WERI-Rb-1 (cell line): ENCODE measurements at regions not wholly inside any gene's neighbourhood (a gene's known extent, or its start where the extent isn't known, plus 50 kb on each side); places are given as distances from the start of the nearest gene placed in this dataset.

Experiments
- DNase-seq: peaks from one replicate; pipeline ENCODE4 v3.0.0-alpha.2; 2020
- H3K27ac ChIP-seq: fragments of 250-450 bp; sonication (Bioruptor Pico); 2 replicates; pipeline ENCODE4 v1.5.1; 2020; ENCODE audit warnings: mild to moderate bottlenecking, moderate library complexity
- H3K27me3 ChIP-seq: fragments of 250-450 bp; sonication (Bioruptor Pico); 2 replicates; pipeline ENCODE4 v1.5.1; 2021; ENCODE audit warnings: mild to moderate bottlenecking, low read depth, moderate library complexity; ENCODE audit not compliant: insufficient read depth, severe bottlenecking
- H3K36me3 ChIP-seq: fragments of 250-450 bp; sonication (Bioruptor Pico); 2 replicates; pipeline ENCODE4 v1.5.1; 2020; ENCODE audit warnings: mild to moderate bottlenecking, moderate library complexity
- H3K4me3 ChIP-seq: 2 replicates; pipeline ENCODE4 v1.5.1; 2011; ENCODE audit warnings: low read depth, mild to moderate bottlenecking, control low read depth, low read length
- H3K9me3 ChIP-seq: fragments of 250-450 bp; sonication (Bioruptor Pico); 2 replicates; pipeline ENCODE4 v1.5.1; 2021; ENCODE audit warnings: mild to moderate bottlenecking, moderate library complexity; ENCODE audit not compliant: severe bottlenecking
- CTCF ChIP-seq: IDR thresholded peaks from 2 replicates; pipeline ENCODE4 v1.5.1; 2011; ENCODE audit warnings: low read depth, mild to moderate bottlenecking, control low read depth, inconsistent platforms, low read length

DNA sequence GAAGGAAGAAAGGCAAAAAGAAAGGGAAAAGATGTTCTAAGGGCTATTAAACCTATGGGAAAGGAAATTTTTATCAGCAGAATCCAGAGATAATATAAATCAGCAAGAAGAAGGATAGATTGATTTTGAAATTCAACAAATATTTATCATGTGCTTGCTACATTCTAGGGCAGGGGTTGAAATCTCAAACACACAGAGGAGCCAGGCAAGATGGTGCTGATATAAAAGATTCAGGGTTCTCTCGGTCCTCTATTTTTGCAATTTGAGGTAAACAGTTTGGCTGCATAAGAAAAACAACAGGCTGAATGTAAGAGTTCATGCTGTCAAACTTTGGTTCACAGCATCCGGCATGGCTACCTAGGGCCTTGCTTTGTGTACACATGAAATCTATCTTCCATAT, 109.6 kb upstream of the BMP2 start:
- no peak overlapping the region for H3K27ac ChIP-seq
- peaks cover 37% of the 10 kb centered on the region for H3K27me3 ChIP-seq
- no peaks in the 10 kb centered on the region for H3K36me3 ChIP-seq
- TF ChIP-seq CTCF, result no peak
- no peak for DNase-seq
- H3K4me3 ChIP-seq, result no peak overlapping the region
- no peaks in the 10 kb centered on the region for H3K9me3 ChIP-seq

DNA sequence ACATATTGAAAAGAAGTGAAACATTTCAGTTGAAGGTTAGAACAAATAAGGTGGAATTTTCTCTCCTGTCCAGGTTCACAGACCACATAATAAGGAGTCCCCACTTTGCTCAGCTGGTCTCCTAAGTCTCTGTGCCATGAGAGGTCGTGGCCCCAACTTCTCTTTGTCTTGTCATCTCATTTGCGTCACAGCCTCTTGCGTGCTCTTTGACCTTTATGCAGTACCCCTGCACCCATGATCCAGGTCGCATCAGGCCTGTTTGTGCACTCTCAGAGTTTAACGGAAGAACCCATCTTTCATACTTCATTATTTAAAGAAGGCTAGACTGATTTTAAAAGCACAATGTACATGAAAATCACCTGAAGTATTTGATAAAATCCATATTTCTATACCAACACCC, 110.4 kb upstream of the BMP2 start:
- TF ChIP-seq CTCF, result no peak
- H3K27me3 ChIP-seq, result peaks cover 37% of the 10 kb centered on the region
- H3K9me3 ChIP-seq, result no peaks in the 10 kb centered on the region
- no peak overlapping the region for H3K4me3 ChIP-seq
- no peaks in the 10 kb centered on the region for H3K36me3 ChIP-seq
- no peak overlapping the region for H3K27ac ChIP-seq
- DNase-seq, result no peak

DNA sequence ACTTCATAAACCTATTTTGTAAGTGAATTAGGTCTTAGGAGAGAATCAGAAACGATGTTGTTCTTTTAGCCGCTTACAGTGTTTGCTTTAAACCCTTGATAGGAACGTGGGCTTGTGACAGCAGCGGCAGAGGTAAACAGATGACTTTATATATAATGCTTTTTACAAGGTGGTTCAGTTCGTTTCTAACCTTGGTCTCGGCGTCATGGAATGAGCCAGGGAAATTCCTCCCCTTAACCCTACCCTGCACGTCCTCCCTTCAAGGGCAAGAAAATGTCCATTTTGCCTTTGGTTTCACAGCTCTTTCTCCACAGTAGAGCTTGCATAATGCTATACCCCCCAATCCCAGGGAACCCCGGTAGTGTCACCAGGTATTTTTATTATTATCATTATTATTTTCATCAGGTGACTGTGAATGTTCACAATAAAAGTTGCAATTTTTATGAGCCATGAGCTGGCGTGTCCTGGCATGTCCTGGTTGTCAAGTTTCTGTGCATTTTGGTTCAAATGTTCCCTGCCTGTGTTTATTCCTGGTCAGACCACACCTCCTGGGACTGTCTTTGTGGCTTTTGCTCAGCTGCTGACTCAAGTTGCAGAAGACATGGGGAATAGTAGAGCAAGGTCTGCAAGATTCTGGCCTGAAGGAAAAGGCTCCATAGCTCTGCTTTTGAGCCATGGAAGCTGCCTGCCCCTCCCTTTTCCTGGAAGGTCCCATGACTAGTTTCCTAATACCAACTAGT, 112.8 kb upstream of the BMP2 start:
- no peaks in the 10 kb centered on the region for H3K9me3 ChIP-seq
- no peak for DNase-seq
- H3K27me3 ChIP-seq, result peaks cover 29% of the 10 kb centered on the region
- TF ChIP-seq CTCF, result no peak
- no peaks in the 10 kb centered on the region for H3K36me3 ChIP-seq
- H3K27ac ChIP-seq, result no peak overlapping the region
- no peak overlapping the region for H3K4me3 ChIP-seq

DNA sequence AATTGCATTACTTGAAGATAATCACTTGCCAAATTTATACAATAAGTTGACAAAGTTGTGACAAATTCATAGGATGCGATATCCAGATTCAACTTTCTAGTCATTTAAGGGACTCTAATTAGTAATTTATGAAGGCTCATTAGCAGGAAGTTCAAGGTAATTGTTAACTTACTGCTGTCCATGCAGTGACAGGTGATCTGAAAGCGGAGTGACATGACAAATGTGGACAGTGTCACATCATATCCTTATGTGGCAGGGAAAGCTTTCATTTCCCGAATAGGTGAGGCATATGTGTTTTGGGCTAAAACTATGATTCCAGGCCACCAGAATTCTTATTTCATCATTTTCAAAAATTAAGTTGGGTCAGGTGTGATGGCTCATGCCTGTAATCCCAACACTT, 115.9 kb upstream of the BMP2 start:
- H3K27ac ChIP-seq, result no peak overlapping the region

GRCh38 chr20:6651016-6651415, 116.5 kb upstream of the BMP2 start:
- H3K4me3 ChIP-seq, result no peak overlapping the region
- no peaks in the 10 kb centered on the region for H3K36me3 ChIP-seq
- TF ChIP-seq CTCF, result no peak
- DNase-seq, result no peak
- no peaks in the 10 kb centered on the region for H3K9me3 ChIP-seq
- no peak overlapping the region for H3K27ac ChIP-seq
- peaks cover 20% of the 10 kb centered on the region for H3K27me3 ChIP-seq

More for the DNA sequence above, 115.9 kb upstream of the BMP2 start:
- TF ChIP-seq CTCF, result no peak
- H3K27me3 ChIP-seq, result peaks cover 20% of the 10 kb centered on the region
- H3K9me3 ChIP-seq, result no peaks in the 10 kb centered on the region
- no peaks in the 10 kb centered on the region for H3K36me3 ChIP-seq
- DNase-seq, result no peak
- H3K4me3 ChIP-seq, result no peak overlapping the region
